ENCODE measurements at regions not wholly inside any gene's neighbourhood (a gene's known extent, or its start where the extent isn't known, plus 50 kb on each side); places are given as distances from the start of the nearest gene placed in this dataset.
"Not testable (repeated sequence)": the region's sequence is repeated elsewhere in the genome, so short reads cannot be mapped to it uniquely, and the experiment has no call there.

GRCh38 chr12:127126260-127126628 lies 1140.7 kb upstream of the TMEM132C start:
- DNase-seq: no peak

DNA sequence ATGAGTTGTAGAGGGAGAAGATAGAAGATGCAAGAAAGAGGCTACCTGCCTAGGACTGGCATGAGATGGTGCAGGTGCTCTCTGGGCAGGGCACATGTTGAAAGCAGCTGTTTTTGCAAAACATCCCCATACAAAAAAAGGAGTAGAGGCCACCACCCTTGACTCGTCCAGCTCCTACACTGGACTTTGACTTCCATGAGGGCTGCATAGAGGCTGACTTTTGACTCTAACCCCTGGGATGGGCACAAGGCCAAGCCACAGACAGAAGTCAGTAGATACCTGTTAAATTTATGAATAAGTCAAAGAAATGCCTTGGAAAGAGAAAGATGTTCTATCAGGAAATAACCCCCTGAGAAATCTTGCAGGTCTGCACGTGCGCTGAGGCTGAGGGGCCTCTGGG lies 1139.1 kb upstream of the TMEM132C start:
- DNase-seq: no peak

DNA sequence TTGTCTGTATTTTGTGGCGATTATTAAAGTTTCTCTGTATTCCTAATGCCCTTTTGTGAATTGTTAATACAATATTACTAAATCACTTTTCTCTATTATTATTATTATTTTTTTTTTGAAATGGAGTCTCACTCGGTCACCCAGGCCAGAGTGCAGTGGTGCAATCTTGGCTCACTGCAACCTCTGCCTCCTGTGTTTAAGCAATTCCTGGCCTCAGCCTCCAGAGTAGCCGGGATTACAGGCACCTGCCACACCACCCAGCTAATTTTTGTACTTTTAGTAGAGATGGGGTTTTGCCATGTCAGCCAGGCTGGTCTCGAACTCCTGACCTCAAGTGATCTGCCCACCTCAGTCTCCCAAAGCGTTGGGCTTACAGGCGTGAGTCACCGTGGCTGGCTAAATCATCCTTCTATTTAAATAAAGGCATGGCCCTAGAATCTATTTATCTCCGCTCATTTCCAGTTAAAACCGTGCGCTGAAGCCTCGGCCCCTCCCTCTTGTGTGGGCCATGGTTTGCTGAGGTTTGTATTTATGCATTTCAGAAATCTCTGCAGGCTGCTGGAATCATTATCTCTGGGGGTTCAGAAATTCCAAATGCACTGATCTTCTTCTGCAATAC lies 1136.4 kb upstream of the TMEM132C start:
- no peak for DNase-seq

DNA sequence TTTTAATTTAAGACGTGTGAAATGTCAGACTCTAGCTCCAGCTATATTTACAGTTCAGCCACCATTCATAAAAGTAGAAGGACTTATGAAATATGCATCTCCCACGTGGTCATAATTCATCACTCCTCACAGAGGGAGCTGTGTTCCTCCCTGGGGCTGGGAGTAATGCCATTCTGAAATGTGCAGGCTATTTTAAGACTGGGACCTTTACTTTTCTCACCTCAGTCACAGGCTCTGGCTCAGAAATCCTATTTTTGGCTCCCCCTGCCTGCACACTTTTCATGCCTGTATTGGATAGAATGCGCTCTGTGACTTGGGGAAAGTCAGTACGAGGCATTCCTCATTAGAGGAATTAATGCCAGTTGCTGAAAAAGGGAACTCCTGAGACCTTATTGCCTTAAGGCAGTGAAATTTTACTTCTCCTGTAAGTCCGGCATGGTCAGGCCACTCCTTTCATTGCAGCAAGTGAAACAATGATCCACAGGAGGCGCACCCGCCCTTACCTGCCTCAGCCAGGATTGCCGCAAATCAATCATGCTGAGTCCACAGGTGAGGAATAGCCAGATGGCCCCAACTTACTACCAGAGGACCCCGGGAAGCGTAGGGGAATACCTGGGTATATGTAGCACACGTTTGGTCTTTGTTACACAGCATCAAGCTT lies 1133.2 kb upstream of the TMEM132C start:
- no peak for DNase-seq

DNA sequence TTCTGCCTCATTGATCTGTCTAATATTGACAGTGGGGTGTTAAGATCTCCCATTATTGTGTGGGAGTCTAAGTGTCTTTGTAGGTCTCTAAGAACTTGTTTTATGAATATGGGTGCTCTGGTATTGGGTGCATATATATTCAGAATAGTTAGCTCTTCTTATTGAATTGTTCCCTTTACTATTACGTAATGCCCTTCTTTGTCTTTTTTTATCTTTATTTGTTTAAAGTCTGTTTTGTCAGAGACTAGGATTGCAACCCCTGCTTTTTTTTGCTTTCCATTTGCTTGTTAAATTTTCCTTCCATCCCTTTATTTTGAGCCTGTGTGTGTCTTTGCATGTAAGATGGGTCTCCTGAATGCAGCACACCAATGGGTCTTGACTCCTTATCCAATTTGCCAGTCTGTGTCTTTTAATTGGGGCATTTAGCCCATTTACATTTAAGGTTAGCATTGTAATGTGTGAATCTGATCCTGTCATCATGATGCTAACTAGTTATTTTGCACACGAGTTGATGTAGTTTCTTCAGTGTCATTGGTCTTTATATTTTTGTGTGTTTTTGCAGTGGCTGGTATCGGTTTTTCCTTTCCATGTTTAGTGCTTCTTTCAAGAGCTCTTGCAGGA lies 1126.0 kb upstream of the TMEM132C start:
- DNase-seq: not testable (repeated sequence)

DNA sequence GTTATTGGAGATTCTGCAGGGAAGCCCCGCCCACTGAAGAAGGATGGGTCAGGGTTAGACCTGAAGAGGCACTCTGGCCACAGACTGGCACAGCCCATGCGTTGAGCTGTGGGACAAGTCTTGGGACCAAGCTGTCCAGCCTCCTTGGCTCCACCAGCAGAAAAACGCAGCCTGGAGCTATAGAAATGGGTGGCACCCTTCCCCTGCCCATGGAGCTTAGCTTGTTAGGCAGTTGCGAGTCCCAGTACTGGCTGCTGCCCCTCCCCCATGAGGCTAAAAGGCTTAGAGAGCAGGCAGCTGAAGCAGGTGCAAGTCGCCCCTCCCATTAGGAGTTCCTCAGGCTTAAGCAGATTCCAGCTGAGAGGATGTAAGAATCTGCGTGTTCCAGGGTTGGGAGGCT lies 1124.0 kb upstream of the TMEM132C start:
- DNase-seq: no peak

DNA sequence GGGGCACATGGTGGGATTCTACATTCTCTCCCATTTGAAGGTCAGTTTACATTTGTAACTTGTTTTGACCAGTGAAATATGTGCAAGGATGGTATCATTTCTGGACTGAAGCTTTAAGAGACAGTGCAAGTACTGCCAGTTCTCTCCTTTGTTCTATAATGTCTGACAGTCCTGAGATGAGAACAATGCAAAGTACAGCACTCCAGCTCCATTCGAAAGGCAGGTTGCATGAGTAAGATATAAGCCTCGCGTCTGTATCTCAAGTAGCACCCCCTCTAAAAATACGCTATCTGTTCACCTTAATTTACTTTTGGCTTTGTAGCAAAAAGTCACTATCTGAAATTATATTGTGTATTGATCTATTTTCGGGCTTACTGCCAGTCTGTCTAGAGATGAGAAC lies 1122.2 kb upstream of the TMEM132C start:
- no peak for DNase-seq

GRCh38 chr12:127145241-127145928 lies 1121.6 kb upstream of the TMEM132C start:
- no peak for DNase-seq

DNA sequence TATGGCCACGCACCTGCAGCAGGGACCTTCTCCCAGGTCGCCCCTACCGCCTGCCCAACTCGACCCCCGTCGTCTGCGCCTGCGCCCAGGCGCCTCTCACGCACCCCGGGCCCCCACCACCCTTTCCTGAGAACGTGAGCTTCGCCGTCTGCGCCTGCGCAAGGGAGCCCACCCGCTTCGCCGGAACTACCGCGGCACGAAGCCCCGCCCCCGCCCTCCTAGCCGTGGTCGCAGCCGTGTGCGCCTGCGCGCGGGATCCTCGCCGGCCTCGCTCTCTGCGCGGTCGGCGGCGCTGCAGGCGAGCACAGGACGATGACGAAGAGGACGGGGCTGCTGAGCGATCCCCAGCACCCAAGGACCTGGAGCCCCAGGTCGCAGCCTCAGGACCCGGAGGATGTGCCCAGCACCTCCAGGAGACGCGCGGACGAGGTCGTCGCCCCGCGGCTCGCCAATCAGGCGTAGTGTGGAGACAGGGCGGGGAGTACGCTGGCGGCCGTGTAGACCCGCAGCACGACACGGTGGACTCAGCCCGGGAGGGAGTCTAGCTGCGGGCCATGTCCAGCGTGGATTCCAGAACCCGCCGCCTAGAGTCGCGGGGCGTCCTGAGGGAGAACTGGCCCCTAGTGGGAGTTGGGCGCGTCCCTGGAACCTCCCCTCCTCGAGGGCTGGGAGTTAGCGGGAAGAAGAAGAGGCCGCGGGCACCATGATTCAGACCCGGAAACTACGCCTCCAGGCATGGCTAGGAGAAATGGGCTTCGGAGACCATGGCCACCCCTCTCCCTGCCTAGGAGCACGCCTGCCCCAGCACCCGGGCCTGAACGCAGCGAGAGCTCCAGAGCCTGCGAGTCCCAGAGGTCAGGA lies 1120.8 kb upstream of the TMEM132C start:
- peak; percentile 83 for DNase-seq

GRCh38 chr12:127146991-127147718 lies 1119.8 kb upstream of the TMEM132C start:
- no peak for DNase-seq

- DNase-seq: no peak
Observed at GRCh38 chr12:127147724-127148123, 1119.2 kb upstream of the TMEM132C start.

DNA sequence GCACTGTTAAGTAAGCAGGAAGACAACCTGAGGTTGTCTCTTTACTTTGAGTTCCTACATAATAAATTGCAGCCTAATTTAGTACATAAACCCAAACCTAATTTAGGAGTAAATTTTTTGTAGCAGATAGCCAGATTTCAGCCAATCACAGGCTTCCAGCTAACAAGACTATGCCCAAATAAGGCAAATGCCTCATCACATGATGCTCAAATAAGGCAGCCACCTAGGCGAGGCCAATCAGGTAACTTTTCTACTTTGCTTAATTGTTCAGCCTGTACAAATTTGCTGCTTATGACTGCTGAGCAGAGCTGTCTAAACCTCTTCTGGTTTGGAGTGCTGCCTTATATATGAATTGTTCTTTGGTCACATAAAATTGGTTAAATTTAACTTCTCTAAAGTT lies 1118.7 kb upstream of the TMEM132C start:
- no peak for DNase-seq

DNA sequence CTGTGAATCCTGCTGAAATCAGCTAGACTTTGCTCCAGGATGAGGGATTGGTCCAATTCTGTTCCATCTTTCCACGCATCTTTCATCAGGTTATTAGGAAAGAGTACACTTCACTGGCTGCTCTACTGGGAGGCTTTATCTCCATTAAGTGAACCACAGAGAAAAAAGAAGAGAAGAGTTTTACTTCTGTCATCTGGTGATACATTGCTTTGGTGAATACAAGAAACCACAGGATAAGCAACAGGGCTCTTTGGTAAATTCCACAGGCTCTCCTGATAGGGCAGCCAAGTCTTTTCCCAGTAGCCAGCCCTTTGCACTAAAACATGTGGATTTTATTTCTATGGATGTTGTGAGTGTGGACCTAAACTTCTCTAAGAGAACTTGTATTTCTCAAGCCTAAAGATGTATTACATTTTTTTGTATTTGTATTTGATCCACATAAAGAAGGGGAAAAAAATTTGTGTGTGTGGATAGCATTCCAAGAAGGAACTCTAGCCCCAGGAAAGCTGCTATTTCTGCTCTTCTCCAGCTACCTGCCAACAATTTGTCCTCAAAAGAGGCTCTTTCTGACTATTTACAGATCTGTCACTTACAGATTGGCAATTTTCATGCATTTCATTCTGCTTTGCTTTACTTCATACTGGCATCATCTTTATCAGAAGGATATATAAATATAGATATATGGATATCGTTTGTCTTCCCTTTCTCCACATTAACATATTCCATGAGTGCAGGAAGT lies 1117.6 kb upstream of the TMEM132C start:
- no peak for DNase-seq

DNA sequence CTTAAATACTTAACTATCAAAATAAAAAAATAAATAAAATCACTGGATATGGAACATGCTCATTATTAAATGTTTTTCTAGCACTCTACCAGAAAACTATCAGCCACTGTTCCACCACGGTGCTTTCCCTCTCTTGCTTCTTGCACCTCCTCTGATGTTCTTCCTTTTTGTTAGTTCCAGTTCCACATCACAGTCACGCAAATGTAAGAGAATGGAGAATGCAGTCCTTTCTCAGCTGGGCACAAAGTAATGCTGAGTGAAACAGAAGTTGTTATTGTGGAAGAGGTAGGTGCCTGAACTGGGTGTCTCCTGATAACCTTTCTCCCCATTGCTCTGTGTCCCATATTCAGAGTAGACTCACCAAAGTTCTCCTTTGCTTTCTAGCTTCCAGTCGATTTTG lies 1116.9 kb upstream of the TMEM132C start:
- no peak for DNase-seq

- no peak for DNase-seq
Observed at GRCh38 chr12:127150479-127150878, 1116.5 kb upstream of the TMEM132C start.

GRCh38 chr12:127150956-127151355 lies 1116.0 kb upstream of the TMEM132C start:
- DNase-seq: no peak

DNA sequence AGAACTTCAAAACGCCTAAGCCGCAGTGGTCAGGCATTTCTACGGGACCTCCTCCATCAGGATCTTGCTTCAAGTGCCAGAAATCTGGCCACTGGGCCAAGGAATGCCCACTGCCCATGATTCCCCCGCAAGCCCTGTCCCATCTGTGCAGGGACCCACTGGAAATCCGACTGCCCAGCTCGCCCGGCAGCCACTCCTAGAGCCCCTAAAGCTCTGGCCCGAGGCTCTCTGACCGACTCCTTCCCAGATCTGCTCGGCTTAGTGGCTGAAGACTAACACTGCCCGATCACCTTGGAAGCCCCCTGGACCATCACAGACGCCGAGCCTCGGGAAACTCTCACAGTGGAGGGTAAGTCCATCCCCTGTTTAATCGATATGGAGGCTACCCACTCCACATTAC lies 1113.0 kb upstream of the TMEM132C start:
- no peak for DNase-seq

DNA sequence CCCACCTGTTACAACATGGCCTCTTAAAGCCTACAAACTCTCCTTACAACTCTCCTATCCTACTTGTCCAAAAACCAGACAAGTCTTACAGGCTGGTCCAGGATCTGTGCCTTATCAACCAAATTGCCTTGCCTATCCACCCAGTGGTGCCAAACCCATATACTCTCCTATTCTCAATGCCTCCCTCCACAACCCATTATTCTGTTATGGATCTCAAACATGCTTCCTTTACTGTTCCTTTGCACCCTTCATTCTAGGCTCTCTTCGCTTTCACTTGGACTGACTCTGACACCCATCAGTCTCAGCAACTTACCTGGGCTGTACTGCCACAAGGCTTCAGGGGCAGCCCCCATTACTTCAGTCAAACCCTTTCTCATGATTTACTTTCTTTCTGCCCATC lies 1112.1 kb upstream of the TMEM132C start:
- DNase-seq: not testable (repeated sequence)

GRCh38 chr12:127155935-127156619 lies 1110.9 kb upstream of the TMEM132C start:
- DNase-seq: not testable (repeated sequence)

DNA sequence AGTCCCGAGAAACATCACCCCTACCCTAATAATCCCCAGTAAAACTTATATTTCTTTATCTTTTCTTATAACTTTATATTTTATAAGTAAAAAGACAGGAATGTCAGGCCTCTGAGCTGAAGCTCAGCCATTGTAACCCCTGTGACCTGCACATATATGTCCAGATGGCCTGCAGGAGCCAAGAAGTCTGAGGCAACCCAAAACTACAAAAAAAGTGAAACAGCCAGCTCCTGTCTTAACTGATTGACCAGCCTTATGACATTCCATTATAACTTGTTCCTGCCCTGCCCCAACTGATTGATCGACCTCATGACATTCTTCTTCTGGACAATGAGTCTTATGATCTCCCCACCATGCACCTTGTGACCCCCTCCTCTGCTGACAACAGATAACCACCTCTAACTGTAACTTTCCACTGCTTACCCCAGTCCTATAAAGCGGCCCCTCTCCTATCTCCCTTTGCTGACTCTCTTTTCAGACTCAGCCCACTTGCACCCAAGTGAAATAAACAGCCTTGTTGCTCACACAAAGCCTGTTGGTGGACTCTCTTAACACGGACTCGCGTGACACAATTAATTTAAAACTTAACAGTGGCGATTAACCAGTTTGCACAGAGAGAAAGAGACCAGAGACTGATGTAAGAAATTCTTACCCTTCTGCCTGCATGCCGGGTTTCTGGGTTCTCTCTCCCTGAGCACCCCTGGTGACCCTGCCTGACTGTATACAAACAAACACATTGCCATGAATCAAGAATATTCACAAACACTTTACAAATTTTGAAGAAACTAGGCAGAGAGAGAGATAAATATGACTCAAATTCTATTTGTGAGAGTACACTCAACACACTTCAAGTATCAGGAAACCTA lies 1109.2 kb upstream of the TMEM132C start:
- DNase-seq: not testable (repeated sequence)
